ENCODE measurements at regions not wholly inside any gene's neighbourhood (a gene's known extent, or its start where the extent isn't known, plus 50 kb on each side); places are given as distances from the start of the nearest gene placed in this dataset.

DNA sequence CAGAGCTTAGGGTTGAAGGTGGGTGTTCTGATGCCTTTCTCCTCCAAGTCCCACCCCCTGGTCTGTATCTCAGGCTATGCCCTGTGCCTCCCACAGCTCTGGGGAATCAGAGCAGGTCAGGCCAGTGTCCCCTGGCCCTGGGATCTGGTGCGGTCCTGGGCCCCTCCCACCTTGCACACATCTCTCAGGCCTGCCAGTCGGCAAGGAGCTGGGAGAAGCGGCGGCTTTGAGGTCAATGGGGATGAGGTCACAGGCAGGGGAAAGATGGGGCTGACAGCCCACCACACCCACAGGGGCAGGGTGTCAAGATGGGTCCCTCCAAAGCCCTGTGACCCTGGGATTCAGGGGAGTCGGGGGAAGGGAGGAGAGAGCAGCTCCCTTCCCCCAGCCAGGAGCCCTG, 65.4 kb upstream of the CASZ1 start (continued):
- TF ChIP-seq KDM1A (IDR thresholded peaks at IDR 0.05; ENCODE audit: borderline replicate concordance, low read length) (no peak), ASH2L (IDR thresholded peaks at IDR 0.05; ENCODE audit: low read length) (no peak), CHD1 (IDR thresholded peaks at IDR 0.05; ENCODE audit: low read depth, low read length) (no peak)

Measured in H1 (cell line).